ENCODE measurements at regions not wholly inside any gene's neighbourhood (a gene's known extent, or its start where the extent isn't known, plus 50 kb on each side); places are given as distances from the start of the nearest gene placed in this dataset.

DNA sequence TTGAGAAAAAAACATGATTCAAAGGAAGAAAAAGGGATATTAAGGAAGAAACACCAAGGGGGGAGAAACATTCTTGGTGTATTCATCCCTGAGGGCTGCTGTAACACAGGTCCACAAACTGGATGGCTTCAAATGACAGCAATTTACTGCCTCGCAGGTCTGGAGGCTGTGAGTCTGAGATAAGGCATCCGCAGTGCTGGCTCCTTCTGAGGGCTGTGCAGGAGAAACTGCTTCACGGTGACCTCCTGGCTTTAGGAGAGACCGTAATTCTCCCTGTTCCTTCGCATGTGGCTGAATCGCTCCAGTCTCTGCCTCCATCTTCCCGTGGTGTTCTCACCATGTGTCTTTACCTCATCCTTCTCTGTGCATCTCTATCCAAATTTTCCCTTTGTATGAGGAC, 490.7 kb downstream of the EIPR1 start:
- no peaks in the 10 kb centered on the region for H3K4me1 ChIP-seq (ENCODE audit: insufficient read depth, low read length, severe bottlenecking)
- H3K27ac ChIP-seq (ENCODE audit: low read depth, low read length, poor library complexity, severe bottlenecking): no peak overlapping the region
- no peaks in the 10 kb centered on the region for H3K9me2 ChIP-seq (ENCODE audit: low read depth, low read length)
- no peak for TF ChIP-seq EZH2 (IDR thresholded peaks at IDR 0.05; ENCODE audit: borderline replicate concordance, low read length)
- TF ChIP-seq, protein P1, sequence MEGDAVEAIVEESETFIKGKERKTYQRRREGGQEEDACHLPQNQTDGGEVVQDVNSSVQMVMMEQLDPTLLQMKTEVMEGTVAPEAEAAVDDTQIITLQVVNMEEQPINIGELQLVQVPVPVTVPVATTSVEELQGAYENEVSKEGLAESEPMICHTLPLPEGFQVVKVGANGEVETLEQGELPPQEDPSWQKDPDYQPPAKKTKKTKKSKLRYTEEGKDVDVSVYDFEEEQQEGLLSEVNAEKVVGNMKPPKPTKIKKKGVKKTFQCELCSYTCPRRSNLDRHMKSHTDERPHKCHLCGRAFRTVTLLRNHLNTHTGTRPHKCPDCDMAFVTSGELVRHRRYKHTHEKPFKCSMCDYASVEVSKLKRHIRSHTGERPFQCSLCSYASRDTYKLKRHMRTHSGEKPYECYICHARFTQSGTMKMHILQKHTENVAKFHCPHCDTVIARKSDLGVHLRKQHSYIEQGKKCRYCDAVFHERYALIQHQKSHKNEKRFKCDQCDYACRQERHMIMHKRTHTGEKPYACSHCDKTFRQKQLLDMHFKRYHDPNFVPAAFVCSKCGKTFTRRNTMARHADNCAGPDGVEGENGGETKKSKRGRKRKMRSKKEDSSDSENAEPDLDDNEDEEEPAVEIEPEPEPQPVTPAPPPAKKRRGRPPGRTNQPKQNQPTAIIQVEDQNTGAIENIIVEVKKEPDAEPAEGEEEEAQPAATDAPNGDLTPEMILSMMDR (IDR thresholded peaks at IDR 0.05; ENCODE audit: low read length): no peak
- no peaks in the 10 kb centered on the region for H3K79me2 ChIP-seq (ENCODE audit: insufficient read depth, low read length)
- no peak overlapping the region for H3K9ac ChIP-seq (ENCODE audit: low read length)
- no peak overlapping the region for H2AFZ ChIP-seq (ENCODE audit: low read length)
- no peak overlapping the region for H3K4me2 ChIP-seq (ENCODE audit: low read length)
- no peaks in the 10 kb centered on the region for H4K20me1 ChIP-seq (ENCODE audit: insufficient read depth, low read length)
- no peaks in the 10 kb centered on the region for H3K9me3 ChIP-seq (ENCODE audit: low read length)
- H3F3A ChIP-seq (ENCODE audit: insufficient read depth, low read length): no peaks in the 10 kb centered on the region
- H3K4me3 ChIP-seq (ENCODE audit: low read depth, low read length, poor library complexity, severe bottlenecking): no peak overlapping the region
- no peaks in the 10 kb centered on the region; the same call in 1 of the 2 replicates for H3K36me3 ChIP-seq (ENCODE audit: insufficient read depth, low read length)
- no peaks in the 10 kb centered on the region; the same call in 1 of the 2 replicates for H3K27me3 ChIP-seq (ENCODE audit: insufficient read depth, low read length)

DNA sequence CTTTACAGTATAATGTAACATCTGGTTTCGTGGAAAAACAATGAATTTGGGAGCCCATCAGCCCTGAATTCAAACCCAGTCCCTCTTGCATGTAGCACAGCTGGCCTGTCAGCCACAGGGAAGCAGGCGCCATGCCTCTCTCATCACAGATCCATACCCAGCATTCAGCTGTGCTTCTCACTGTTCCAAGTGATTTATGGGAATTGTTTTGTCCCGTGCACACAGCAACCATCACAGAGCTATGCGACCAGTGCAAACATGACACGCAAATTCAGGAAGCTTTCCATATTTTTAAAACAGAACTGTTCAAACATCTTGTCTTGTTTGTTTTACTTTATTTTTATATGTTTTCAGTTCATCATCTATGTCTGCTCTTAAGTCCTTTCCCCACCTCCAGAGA, 496.1 kb downstream of the EIPR1 start:
- H3K4me2 ChIP-seq (ENCODE audit: low read length): no peak overlapping the region
- H3K36me3 ChIP-seq (ENCODE audit: insufficient read depth, low read length): no peaks in the 10 kb centered on the region; the same call in 1 of the 2 replicates
- H3K9me3 ChIP-seq (ENCODE audit: low read length): no peaks in the 10 kb centered on the region
- H3K27ac ChIP-seq (ENCODE audit: low read depth, low read length, poor library complexity, severe bottlenecking): no peak overlapping the region
- no peaks in the 10 kb centered on the region for H3F3A ChIP-seq (ENCODE audit: insufficient read depth, low read length)
- peaks cover 4% of the 10 kb centered on the region; the same call in 1 of the 2 replicates for H3K27me3 ChIP-seq (ENCODE audit: insufficient read depth, low read length)
- no peaks in the 10 kb centered on the region for H4K20me1 ChIP-seq (ENCODE audit: insufficient read depth, low read length)
- H2AFZ ChIP-seq (ENCODE audit: low read length): no peak overlapping the region
- TF ChIP-seq, protein P1 (IDR thresholded peaks at IDR 0.05; ENCODE audit: low read length): no peak
- TF ChIP-seq EZH2 (IDR thresholded peaks at IDR 0.05; ENCODE audit: borderline replicate concordance, low read length): no peak
- H3K4me1 ChIP-seq (ENCODE audit: insufficient read depth, low read length, severe bottlenecking): no peaks in the 10 kb centered on the region
- no peak overlapping the region for H3K4me3 ChIP-seq (ENCODE audit: low read depth, low read length, poor library complexity, severe bottlenecking)
- H3K79me2 ChIP-seq (ENCODE audit: insufficient read depth, low read length): no peaks in the 10 kb centered on the region
- no peak overlapping the region for H3K9ac ChIP-seq (ENCODE audit: low read length)
- no peaks in the 10 kb centered on the region for H3K9me2 ChIP-seq (ENCODE audit: low read depth, low read length)

DNA sequence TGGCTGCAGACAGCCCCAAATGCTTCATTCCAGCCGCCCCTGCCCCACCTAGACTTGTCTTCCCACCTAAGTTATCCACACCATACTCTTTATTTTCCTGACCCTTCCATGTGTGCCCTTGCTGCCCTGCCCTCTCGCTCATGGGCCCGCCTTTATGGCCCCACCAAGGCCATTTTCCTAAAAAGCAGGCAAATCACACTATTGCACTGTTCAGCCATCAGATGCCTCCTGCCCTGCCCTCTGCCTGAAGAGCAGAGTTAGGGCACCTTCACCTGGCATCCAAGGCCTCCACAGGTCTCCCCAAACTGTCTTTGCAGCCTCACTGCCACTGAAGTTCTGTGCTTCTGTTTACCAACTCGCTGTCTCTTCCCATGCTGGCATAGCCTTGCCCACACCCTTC, 496.7 kb downstream of the EIPR1 start:
- no peak overlapping the region for H3K27ac ChIP-seq (ENCODE audit: low read depth, low read length, poor library complexity, severe bottlenecking)
- H2AFZ ChIP-seq (ENCODE audit: low read length): no peak overlapping the region
- TF ChIP-seq, protein P1 (IDR thresholded peaks at IDR 0.05; ENCODE audit: low read length): no peak
- TF ChIP-seq EZH2 (IDR thresholded peaks at IDR 0.05; ENCODE audit: borderline replicate concordance, low read length): no peak
- no peaks in the 10 kb centered on the region for H4K20me1 ChIP-seq (ENCODE audit: insufficient read depth, low read length)
- no peaks in the 10 kb centered on the region; the same call in 1 of the 2 replicates for H3K36me3 ChIP-seq (ENCODE audit: insufficient read depth, low read length)
- H3K9me3 ChIP-seq (ENCODE audit: low read length): no peaks in the 10 kb centered on the region
- H3K4me2 ChIP-seq (ENCODE audit: low read length): no peak overlapping the region
- H3K9ac ChIP-seq (ENCODE audit: low read length): no peak overlapping the region
- H3K4me3 ChIP-seq (ENCODE audit: low read depth, low read length, poor library complexity, severe bottlenecking): no peak overlapping the region
- peaks cover 4% of the 10 kb centered on the region; the same call in 1 of the 2 replicates for H3K27me3 ChIP-seq (ENCODE audit: insufficient read depth, low read length)
- H3K9me2 ChIP-seq (ENCODE audit: low read depth, low read length): no peaks in the 10 kb centered on the region
- H3K79me2 ChIP-seq (ENCODE audit: insufficient read depth, low read length): no peaks in the 10 kb centered on the region
- H3F3A ChIP-seq (ENCODE audit: insufficient read depth, low read length): no peaks in the 10 kb centered on the region
- H3K4me1 ChIP-seq (ENCODE audit: insufficient read depth, low read length, severe bottlenecking): no peaks in the 10 kb centered on the region
